IPS DF 6.9 (cell line): ENCODE measurements at regions not wholly inside any gene's neighbourhood (a gene's known extent, or its start where the extent isn't known, plus 50 kb on each side); places are given as distances from the start of the nearest gene placed in this dataset.

Experiments used
- DNase-seq: peaks from one replicate; pipeline ENCODE4 v3.0.0-alpha.2; 2013; ENCODE audit warnings: low read depth, low spot score
- H3K27ac ChIP-seq: one replicate; pipeline ENCODE4 v1.5.1; 2013; ENCODE audit warnings: low read length, control low read depth
- H3K27me3 ChIP-seq: 2 replicates; pipeline ENCODE4 v1.6.1; 2013; ENCODE audit warnings: mild to moderate bottlenecking, low read length; ENCODE audit not compliant: control insufficient read depth, insufficient read depth
- H3K36me3 ChIP-seq: 2 replicates; pipeline ENCODE4 v1.6.1; 2013; ENCODE audit warnings: low read length; ENCODE audit not compliant: control insufficient read depth, insufficient read depth
- H3K4me1 ChIP-seq: 2 replicates; pipeline ENCODE4 v1.6.1; 2013; ENCODE audit warnings: low read length; ENCODE audit not compliant: control insufficient read depth, insufficient read depth
- H3K4me3 ChIP-seq: 2 replicates; pipeline ENCODE4 v1.5.1; 2013; ENCODE audit warnings: mild to moderate bottlenecking, low read length
- H3K9me3 ChIP-seq: 2 replicates; pipeline ENCODE4 v1.6.1; 2013; ENCODE audit warnings: low read length, inconsistent platforms; ENCODE audit not compliant: control insufficient read depth, insufficient read depth
- WGBS: extraction: QIAGEN DNeasy Blood & Tissue Kit; methylation state at CpG from one replicate; pipeline ENCODE4 v1.1.7; 2013; ENCODE audit warnings: mixed read lengths, missing lambda C conversion rate; ENCODE audit not compliant: insufficient read length, insufficient coverage; 5-methylcytosine and 5-hydroxymethylcytosine counted together

- Histone ChIP-seq H3K36me3 (no peaks in the 10 kb centered on the region), H3K4me3 (no peak overlapping the region), H3K27ac (no peak overlapping the region), H3K4me1 (no peaks in the 10 kb centered on the region), H3K9me3 (no peaks in the 10 kb centered on the region), H3K27me3 (peaks cover 19% of the 10 kb centered on the region)
- no CpG with 5 or more reads among the region's 1 CpG for WGBS
- no peak for DNase-seq
Measured at GRCh38 chr4:16450724-16451123, 224.5 kb upstream of the TAPT1 start.

GRCh38 chr4:16450031-16450430 lies 223.8 kb upstream of the TAPT1 start:
- Histone ChIP-seq H3K4me1 (no peaks in the 10 kb centered on the region), H3K27me3 (peaks cover 19% of the 10 kb centered on the region), H3K36me3 (no peaks in the 10 kb centered on the region), H3K4me3 (no peak overlapping the region), H3K9me3 (no peaks in the 10 kb centered on the region), H3K27ac (no peak overlapping the region)
- no peak for DNase-seq
- WGBS, result no CpG with 5 or more reads among the region's 3 CpGs

- no peak for DNase-seq
- no peaks in the 10 kb centered on the region for H3K36me3 ChIP-seq
- no peak overlapping the region for H3K4me3 ChIP-seq
- no peaks in the 10 kb centered on the region for H3K9me3 ChIP-seq
- no CpG with 5 or more reads among the region's 2 CpGs for WGBS
- peaks cover 19% of the 10 kb centered on the region for H3K27me3 ChIP-seq
- no peak overlapping the region for H3K27ac ChIP-seq
- no peaks in the 10 kb centered on the region for H3K4me1 ChIP-seq
Measured at GRCh38 chr4:16449406-16449805, 223.1 kb upstream of the TAPT1 start.

GRCh38 chr4:16448241-16448840 lies 222.1 kb upstream of the TAPT1 start:
- no peaks in the 10 kb centered on the region for H3K4me1 ChIP-seq
- H3K4me3 ChIP-seq, result no peak overlapping the region
- H3K27ac ChIP-seq, result no peak overlapping the region
- no peaks in the 10 kb centered on the region for H3K9me3 ChIP-seq
- no peaks in the 10 kb centered on the region for H3K36me3 ChIP-seq
- H3K27me3 ChIP-seq, result peaks cover 19% of the 10 kb centered on the region
- no CpG with 5 or more reads among the region's 9 CpGs for WGBS
- DNase-seq, result no peak

- no CpG with 5 or more reads among the region's 2 CpGs for WGBS
- Histone ChIP-seq H3K9me3 (no peaks in the 10 kb centered on the region), H3K27me3 (peaks cover 4% of the 10 kb centered on the region; the same call in 1 of the 2 replicates), H3K36me3 (no peaks in the 10 kb centered on the region), H3K4me3 (no peak overlapping the region), H3K27ac (no peak overlapping the region), H3K4me1 (no peaks in the 10 kb centered on the region)
- DNase-seq, result peak; percentile 7
Measured at GRCh38 chr4:16443504-16444088, 217.3 kb upstream of the TAPT1 start.

- DNase-seq, result no peak
- WGBS, result no CpG with 5 or more reads among the region's 1 CpG
- no peaks in the 10 kb centered on the region for H3K4me1 ChIP-seq
- H3K27me3 ChIP-seq, result no peaks in the 10 kb centered on the region
- no peaks in the 10 kb centered on the region for H3K36me3 ChIP-seq
- no peak overlapping the region for H3K27ac ChIP-seq
- H3K9me3 ChIP-seq, result no peaks in the 10 kb centered on the region
- no peak overlapping the region for H3K4me3 ChIP-seq
Measured at GRCh38 chr4:16442296-16442695, 216.0 kb upstream of the TAPT1 start.

- no CpG with 5 or more reads among the region's 1 CpG for WGBS
- no peaks in the 10 kb centered on the region for H3K4me1 ChIP-seq
- DNase-seq, result no peak
- H3K27me3 ChIP-seq, result no peaks in the 10 kb centered on the region
- H3K27ac ChIP-seq, result no peak overlapping the region
- H3K4me3 ChIP-seq, result no peak overlapping the region
- H3K36me3 ChIP-seq, result no peaks in the 10 kb centered on the region
- no peaks in the 10 kb centered on the region for H3K9me3 ChIP-seq
Measured at GRCh38 chr4:16439768-16440167, 213.5 kb upstream of the TAPT1 start.

GRCh38 chr4:16438986-16439385 lies 212.7 kb upstream of the TAPT1 start:
- no peak for DNase-seq
- Histone ChIP-seq H3K4me3 (no peak overlapping the region), H3K9me3 (no peaks in the 10 kb centered on the region), H3K36me3 (no peaks in the 10 kb centered on the region), H3K27ac (no peak overlapping the region), H3K4me1 (no peaks in the 10 kb centered on the region), H3K27me3 (no peaks in the 10 kb centered on the region)

GRCh38 chr4:16437836-16438235 lies 211.6 kb upstream of the TAPT1 start:
- H3K27ac ChIP-seq, result no peak overlapping the region
- H3K4me1 ChIP-seq, result no peaks in the 10 kb centered on the region
- no CpG with 5 or more reads among the region's 2 CpGs for WGBS
- no peaks in the 10 kb centered on the region for H3K9me3 ChIP-seq
- H3K36me3 ChIP-seq, result no peaks in the 10 kb centered on the region
- no peaks in the 10 kb centered on the region for H3K27me3 ChIP-seq
- no peak overlapping the region for H3K4me3 ChIP-seq
- DNase-seq, result no peak

- DNase-seq, result no peak
- Histone ChIP-seq H3K27ac (no peak overlapping the region), H3K36me3 (no peaks in the 10 kb centered on the region)
Measured at GRCh38 chr4:16431866-16432265, 205.6 kb upstream of the TAPT1 start.

GRCh38 chr4:16418814-16419213 lies 192.5 kb upstream of the TAPT1 start:
- no peak overlapping the region for H3K27ac ChIP-seq
- H3K27me3 ChIP-seq, result no peaks in the 10 kb centered on the region
- no peak for DNase-seq
- H3K9me3 ChIP-seq, result no peaks in the 10 kb centered on the region
- no peak overlapping the region for H3K4me3 ChIP-seq
- no peaks in the 10 kb centered on the region for H3K36me3 ChIP-seq
- no peaks in the 10 kb centered on the region for H3K4me1 ChIP-seq

More at GRCh38 chr4:16431866-16432265, 205.6 kb upstream of the TAPT1 start:
- Histone ChIP-seq H3K27me3 (no peaks in the 10 kb centered on the region), H3K4me3 (no peak overlapping the region), H3K4me1 (no peaks in the 10 kb centered on the region), H3K9me3 (no peaks in the 10 kb centered on the region)
